ENCODE measurements at regions not wholly inside any gene's neighbourhood (a gene's known extent, or its start where the extent isn't known, plus 50 kb on each side); places are given as distances from the start of the nearest gene placed in this dataset.

DNA sequence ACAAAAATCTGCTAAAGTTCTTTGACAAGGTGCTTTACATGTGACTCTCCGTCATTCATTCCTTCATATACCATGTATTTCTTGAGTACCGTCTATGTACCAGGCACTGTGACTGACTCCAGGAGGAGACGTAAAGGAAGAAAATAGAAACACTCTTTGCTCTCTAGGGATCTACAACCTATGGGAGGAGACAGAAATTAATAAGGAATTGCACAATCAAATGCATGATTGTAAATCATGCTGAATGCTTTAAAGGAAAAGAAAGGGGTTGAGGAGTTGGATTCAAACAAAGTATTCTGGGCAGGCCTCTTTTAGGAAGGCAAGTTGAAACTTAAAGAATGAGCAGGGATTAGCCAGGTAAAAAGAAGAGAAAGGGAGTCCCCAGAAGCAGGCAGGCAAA is 239.1 kb upstream of the FGGY start:
- DNase-seq (ENCODE audit: low spot score): no peak

DNA sequence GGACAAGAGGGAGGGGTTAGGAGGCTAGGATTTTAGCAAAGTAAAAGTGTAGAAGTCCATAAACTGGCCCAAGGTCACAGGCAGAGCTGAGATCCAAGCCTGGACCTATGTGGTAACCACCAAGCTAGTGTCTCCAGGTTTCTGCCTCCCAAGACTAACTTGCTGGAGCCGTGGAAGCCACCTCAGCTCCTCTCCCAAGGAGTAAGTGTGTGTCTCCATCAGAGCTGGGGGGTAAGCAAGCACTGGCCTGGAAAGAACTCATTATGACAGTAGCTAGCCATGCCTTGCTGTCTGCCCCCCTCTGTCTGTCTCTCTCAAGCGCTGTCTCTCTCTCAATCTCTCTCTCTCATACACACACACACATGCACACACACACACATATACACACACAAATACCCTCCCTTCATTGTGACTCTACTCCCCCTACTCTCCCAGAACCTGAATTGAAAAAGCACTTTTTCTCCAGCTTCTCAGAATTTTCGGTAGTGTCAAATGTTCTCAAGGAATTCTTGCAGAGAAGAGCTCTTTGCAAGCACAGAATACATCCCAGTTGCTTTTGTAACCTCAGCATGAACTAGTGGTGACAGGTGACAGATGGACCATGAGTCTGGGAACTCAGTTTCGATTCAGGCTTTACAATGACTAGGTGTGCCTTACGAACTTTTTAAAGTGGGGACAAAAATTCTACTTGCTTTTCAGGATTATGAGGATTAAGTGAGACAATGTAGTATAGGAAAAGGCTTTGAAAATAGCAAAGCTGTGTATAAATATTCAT is 238.0 kb upstream of the FGGY start:
- no peak for DNase-seq (ENCODE audit: low spot score)

DNA sequence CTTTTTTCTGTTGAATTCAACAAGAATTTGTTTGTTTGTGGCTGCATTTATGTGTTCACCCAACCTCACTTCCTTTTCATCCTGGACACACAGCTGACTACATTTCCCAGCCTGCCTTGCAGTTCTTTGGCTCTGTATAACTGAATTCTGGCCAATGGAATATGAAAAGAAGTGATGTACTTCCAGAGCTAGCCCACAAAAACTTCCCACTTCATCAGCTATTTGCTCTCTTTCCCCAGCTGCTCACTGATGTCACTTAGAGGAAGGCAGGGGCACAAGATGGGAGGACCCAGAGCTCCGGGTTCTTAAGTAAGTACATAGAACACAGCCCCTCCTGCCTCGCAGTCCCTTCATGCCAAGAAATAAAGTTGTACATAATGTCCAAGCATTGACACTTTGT is 235.0 kb upstream of the FGGY start:
- DNase-seq (ENCODE audit: low spot score): no peak

DNA sequence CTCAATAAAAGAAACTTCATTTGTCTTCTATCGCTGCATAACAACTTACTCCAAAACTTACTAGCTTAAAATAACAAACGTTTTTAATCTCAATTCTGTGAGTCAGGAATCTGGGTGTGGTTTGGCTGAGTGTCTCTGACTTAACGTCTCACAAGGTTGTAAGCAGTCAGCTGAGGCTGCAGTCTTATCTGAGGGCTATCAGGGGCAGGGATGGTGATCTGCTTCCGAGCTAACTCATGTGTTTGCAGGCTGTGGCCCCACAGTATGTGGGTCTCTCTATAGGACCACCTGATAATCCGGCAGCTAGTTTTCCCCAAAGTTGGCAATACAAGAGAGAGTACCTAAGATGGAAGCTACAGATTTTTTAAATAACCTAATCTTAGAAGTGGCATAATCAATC is 234.2 kb upstream of the FGGY start:
- DNase-seq (ENCODE audit: low spot score): no peak

DNA sequence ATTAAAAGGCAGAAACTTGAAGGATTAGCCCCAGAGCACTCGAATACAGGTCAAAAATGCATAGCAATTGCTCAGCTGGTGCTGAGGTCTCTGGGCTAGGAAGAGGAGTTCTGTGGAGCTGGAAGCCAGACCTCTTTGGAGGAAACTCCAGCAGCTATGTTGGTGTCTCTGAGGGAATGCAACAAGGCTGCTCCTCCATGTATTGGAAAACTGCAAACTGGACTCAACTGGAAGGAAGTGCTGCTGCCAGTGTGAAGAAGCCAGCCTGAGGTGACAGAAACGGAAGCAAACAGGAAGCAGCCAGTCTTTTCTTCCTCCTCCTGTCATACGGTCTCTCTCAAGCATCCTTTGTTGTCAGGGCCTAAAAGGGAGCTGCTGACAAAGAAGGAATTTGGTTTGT is 233.4 kb upstream of the FGGY start:
- peak; percentile 25 for DNase-seq (ENCODE audit: low spot score)

DNA sequence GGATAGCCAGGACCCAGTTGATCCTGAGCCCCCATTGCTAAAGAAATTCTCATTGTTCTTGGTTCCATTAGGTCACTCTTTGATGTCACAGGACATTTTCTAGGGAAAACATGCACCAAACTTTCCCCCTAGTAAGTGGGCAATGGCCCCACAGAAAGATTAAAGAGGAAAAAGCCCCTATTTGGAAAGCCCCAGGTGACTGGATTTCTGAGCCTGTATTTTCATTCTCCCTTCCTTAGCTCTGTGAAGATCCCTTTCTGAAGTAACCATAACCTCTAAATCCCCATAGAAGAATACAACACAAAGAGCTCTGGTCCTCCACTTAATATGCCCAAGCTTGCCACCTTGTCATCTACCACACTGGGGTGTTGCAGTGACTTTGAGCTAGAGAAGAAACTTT is 232.3 kb upstream of the FGGY start:
- DNase-seq (ENCODE audit: low spot score): no peak

DNA sequence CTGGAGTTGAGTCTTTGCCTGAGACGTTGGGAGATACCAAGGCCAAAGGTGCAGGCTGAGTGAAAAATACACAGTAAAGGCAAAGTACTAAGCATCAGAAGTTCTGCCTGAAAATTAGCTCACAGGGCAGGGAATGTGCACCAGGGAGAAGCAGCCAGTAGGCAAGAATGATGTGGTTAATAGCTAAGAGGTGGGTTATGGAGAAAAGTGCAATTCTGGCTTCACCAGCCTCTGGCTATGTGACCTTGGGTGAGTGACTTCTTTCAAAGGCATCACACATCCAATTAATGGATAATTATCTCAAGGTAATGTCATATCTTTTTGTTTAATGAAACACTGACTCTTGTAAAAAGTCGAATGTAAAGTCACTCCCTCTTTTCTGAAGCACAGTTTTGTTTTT is 230.7 kb upstream of the FGGY start:
- DNase-seq (ENCODE audit: low spot score): no peak

DNA sequence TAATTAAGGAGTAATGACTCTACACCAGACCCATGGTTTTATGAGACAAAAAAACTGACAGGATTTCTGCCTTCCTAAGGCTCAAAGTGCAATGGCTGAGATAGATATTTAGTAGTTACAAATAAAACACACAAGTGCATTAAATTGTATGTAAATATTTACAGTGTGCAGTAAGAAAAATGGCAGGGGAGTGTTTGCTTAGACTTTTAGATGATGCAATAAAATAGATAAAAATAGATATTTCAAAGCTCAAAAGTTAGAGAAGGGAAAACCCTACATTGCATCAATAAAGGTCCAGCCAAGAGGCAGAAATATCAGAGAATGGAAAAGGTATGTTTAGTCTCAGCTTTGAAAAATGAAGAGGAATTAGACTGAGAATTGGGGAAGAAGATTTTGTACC is 226.3 kb upstream of the FGGY start:
- DNase-seq (ENCODE audit: low spot score): no peak

DNA sequence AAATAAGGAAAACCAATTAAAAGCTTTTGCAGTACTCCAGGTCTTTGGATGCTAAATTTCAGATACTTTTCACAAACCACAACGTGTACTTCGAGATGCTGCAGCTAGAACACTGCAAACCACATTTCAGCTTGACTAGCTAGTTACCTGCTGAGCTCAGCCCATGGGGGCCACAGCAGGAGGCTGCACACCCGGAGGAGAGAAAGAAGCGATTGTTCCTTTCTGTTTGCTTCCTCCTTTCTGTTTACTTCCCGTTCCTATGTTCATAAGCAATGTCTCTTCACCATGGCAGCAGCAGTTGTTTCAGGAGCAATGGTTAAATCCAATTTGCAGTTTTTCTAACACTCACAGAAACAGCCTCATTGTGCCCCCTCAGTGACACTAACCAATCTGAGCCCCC is 225.6 kb upstream of the FGGY start:
- DNase-seq (ENCODE audit: low spot score): no peak

DNA sequence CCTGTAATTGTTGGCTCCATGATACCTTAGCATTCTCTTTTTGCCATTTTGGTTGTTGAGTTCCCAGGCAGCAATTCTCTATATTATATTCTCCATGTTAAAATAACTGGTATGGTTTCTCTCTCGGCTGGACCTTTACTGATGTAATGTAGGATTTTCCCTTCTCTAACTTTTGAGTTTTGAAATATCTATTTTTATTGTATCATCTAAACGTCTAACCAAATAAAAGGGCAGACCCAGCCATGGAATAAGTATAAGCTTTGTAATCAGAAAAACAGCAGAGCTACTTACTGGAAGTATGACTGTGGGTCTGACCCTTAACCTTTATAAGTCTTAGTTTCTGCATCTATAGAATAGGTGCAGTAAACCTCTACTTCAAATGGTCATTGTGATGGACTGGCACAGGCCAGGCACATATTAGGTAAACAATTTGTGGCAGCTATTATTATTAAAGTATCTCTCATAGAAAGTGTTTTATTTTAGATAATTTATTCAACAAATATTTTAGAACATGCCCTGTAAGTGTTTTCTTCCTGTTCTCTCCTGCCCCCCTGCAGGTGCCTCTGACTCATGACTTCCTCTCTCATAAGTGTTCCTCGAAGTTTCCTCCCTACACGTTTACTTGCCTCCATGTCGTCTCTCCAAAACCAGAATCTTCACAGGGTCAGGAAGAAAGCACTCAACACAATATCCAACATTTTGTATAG is 224.9 kb upstream of the FGGY start:
- DNase-seq (ENCODE audit: low spot score): peak; percentile 45

DNA sequence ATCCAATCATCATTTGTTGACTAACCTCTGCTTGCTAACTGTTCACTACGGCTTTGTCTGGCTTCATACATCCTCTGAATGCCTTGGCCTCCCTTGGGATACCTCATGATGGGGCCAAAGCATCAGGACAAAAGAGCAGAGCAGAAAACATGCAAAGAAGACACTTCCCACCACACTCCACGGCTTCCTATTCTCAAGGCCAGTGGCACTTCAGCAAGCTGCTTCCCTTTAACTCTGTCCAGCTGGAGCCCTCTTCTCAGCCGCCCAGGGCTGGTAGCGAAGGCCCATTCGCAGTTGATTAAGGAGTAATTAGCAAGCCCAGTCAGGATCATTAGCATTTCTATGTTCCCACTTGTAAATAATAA is 224.3 kb upstream of the FGGY start:
- no peak for DNase-seq (ENCODE audit: low spot score)

DNA sequence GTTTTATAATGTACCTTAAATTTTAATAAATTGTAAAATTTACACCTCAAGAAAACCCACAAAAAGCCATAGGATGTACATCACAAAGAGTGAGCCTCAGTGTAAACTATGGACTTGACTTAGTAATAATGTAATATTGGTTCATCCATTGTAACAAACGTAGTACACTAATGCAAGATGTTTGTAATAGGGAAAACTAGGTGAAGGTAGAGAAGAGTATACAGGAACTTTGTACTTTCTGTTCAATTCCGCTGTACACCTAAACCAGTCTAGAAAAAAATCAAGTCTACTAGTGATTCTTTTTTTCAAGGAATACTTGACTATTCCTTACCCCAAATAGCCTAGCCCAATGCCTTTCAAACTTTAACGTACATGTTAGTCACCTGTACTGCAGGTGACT is 222.3 kb upstream of the FGGY start:
- no peak for DNase-seq (ENCODE audit: low spot score)

DNA sequence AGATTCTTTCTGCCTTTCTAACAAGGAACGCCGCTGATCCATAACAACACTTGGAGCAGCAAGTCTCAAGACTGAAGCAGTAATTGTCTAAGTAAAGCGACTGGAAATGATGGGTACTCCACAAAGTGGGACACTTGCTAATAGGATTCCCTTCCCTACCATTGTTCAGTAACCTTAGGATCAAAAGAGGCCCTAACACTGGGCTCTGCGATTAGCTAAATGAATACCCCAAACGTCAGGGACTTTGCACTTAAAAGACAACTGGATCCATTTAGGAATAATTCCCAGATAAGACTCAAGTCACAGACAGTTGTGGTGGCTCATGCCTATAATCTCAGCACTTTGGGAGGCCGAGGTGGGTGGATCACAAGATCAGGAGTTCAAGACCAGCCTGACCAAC is 221.9 kb upstream of the FGGY start:
- no peak for DNase-seq (ENCODE audit: low spot score)

DNA sequence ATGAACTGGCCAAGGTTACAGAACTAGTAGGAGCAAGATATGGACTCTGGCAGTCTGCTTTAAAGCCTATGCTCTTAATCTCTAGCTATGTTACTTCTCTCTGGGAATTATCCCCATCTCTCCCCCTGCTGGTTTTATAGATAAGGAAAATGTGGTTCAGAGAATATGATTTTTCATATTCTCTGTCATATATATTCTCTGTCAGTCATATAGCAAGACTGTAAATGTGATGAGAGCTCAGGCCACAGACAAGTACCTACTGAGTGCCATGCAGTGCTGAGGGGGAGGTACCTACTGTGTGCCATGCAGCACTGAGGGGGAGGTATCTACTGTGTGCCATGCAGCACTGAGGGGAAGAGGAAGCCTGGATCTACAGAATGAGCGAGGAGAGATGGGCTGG is 220.3 kb upstream of the FGGY start:
- no peak for DNase-seq (ENCODE audit: low spot score)

DNA sequence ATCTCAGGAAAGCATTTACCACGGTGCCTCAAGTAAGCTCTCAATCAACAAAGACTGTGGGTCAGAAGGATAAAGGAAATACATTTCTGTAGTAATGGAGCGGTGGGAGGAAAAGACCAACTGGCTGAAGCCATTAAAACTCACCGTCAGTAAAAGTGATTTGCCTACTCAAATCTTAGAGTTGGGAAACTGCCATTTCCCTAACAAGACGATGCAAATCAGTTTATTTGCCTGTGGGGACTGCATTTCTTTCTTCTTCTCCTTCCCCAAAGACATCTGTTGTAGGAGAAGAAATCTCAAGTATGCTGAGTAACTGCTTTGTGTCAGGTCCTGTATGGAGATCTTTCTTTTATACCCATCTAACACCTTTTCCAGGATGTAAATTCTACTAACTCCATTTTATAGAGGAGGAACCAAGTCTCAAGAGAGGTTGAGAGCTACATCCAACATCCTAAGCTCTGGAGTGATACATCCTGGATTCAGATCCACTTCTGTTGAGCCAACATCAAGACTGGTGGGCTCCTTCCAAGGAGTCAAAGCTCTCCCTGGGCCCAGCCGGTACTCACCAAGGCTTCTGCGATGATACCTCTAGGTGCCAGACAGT is 219.3 kb upstream of the FGGY start:
- DNase-seq (ENCODE audit: low spot score): no peak

DNA sequence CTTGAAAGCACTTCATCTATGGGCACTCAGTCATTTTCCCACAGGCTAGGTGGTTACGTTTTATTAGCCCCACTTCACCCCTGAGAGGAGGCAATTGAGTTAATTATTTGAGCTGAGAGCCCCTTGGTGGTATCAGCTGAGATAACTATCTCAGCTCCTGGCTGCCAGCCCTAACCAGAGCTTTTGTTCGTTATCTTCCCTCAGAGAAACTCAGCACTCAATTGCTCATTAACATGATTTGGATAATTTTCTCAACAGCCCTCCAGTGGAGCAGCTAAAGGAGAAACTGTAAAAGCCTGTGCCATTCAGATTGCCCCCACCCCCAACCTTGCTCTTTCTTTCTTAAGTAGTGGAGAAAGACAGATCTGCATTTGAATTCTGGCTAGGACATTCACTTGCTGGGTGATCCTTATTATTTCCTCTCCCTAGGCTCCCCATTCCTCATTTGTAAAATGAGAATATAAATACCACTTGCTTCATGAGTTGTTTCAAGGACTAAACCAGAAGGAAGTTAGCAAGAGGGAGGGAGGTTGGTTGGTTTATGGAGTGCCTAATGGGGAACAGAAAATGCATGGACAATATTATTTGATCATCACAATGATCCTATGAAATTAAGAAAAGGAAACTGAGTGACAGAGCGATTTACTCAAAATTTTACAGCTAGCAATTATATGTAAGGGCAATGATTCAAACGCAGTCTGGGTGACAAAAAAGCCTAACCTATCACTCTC is 218.7 kb upstream of the FGGY start:
- no peak for DNase-seq (ENCODE audit: low spot score)

DNA sequence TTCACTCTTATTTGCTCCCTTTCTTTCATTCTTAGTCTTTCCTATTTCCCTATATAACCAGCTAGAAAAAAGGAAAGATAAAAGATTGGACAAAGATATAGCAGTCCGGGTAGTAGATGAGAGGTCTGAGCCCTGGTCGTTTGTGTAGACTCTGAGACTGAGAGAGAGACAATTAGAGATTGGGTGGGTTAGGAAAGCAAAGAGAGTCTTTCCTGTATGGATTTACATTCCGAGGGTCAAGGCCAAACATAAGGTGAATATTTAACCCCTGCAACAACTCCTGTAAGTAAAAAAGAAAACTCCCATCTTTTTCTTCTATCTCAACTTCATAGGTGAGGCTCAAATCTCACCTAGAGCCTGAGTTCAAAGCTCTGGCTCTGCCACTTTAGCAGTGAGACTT is 218.0 kb upstream of the FGGY start:
- no peak for DNase-seq (ENCODE audit: low spot score)

DNA sequence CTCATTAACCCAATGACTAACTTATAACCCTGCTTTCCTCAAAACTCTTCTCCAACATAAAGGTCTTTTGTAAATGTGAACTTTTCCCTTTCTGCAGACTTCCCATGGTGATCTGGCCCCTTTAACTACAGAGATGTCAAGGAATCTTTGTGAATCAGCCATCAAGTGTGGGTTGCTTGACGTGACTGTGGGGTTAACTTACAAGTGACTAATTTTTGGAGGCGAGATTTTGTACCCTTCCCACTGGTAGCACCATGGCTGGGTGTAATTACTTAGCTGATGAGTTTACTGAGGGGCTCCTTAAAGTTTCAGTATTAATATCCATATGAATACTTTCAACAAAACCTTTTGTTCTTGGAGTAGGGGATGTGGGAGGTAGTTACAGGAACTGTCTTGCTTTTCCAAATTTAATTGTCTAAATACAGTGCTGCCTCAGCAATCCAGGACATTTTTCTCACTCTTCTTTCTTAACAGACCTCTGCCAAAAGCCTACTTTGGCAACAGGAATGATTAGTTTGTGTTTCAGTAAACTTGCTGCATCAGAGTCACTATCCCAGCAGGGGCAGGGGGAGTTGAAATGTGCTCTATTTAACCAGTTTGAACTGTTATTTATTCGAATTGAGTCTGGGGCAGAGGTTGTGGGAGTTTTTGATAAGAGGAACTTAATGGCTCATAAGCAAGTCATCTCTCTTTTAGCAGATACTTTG is 217.3 kb upstream of the FGGY start:
- no peak for DNase-seq (ENCODE audit: low spot score)

DNA sequence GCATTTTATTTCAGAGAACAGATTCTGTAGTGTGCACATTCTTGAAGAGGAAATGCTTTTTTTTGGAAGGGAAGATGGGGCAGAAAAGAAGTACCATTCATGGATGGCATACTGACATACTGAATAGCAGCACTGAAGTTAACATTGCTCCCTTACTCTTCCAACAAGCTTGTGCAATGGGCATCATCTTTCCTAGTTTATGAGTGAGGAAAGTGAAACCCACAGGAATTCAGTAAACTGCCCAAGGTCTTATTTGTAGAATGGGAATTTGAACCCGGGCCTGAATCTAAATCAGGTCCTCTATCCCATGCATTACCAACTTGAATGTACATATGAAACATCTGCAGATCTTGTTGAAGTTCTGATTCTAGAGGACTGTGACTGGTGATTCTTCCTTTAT is 215.7 kb upstream of the FGGY start:
- no peak for DNase-seq (ENCODE audit: low spot score)

DNA sequence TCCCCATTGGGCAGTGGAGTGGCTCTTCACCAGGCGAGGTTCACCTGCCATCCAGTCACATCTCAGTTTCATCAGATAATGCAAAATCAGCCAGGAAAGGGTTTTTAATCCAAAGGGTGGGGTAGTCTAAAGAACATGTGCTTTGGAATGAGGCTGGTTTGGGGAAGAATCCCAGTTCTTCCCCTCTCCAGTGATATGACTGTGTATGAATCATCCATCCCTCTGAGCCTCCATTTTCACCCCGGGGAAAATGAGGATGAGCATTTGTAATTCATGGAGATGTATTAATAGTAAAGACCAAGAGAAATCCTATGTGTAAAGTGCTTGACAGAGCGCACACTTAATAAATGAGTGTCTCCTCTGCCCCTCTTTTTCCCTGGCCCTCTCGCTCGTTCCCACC is 215.1 kb upstream of the FGGY start:
- no peak for DNase-seq (ENCODE audit: low spot score)

DNA sequence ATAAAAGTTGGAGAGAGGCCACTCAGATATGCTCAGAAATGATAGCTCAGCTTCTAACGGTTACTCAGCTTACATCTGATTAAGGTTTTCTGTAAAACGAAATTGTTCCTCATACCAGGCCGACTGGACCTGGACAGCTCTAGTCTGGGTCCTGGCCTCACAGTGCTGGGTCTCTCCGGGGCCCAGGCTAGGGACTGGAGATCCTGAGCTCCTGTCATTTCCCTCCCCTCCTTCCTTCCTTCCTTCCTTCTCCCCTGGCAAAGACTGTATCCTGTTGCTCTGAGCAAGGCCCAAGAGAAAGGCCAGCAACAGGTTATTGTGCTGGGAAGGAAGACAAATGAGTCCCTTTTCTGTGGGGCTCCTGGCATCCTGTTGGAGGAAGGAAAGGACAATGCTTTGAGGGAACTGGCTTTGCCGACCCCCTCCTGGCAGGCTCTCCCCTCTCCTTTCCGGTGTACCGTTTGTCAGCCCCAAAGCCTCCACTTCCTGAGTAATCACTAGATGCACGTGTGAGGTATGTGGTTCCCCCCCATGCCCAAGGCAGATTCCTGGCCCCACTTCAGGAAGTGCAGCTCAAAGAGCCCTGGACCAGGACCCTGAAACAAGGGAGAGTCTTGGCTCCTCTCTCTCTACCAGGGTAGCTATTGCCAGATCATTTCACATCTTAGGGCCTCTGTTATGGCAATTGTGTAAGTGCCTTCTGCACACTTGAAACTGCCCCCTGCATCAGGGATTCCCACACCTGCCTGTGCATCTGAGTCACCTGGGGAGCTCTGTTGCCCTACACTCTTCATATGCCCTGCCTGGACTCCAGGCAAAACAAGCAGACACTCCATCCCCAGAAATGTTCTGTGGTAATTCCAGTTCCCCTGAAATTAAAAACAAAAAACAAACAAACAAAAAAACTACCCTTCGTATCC is 212.7 kb upstream of the FGGY start:
- no peak for DNase-seq (ENCODE audit: low spot score)

Measured in CD4-positive, alpha-beta T cell treated with Interleukin-15 for 4 hours (primary cell).